NCI-H748 (cell line): ENCODE measurements at regions not wholly inside any gene's neighbourhood (a gene's known extent, or its start where the extent isn't known, plus 50 kb on each side); places are given as distances from the start of the nearest gene placed in this dataset.
"Not testable (repeated sequence)": the region's sequence is repeated elsewhere in the genome, so short reads cannot be mapped to it uniquely, and the experiment has no call there.

ENCODE experiments used
- DNase-seq: peaks from one replicate; lab custom pipeline; 2025; ENCODE audit not compliant: unreplicated experiment; lab: John Stamatoyannopoulos, UW

GRCh38 chr2:56934866-56935265 lies 751.1 kb downstream of the CCDC85A start:
- no peak for DNase-seq

- no peak for DNase-seq
Measured at GRCh38 chr2:56940054-56940453, 756.3 kb downstream of the CCDC85A start.

GRCh38 chr2:56952871-56953270 lies 769.1 kb downstream of the CCDC85A start:
- DNase-seq: no peak

DNA sequence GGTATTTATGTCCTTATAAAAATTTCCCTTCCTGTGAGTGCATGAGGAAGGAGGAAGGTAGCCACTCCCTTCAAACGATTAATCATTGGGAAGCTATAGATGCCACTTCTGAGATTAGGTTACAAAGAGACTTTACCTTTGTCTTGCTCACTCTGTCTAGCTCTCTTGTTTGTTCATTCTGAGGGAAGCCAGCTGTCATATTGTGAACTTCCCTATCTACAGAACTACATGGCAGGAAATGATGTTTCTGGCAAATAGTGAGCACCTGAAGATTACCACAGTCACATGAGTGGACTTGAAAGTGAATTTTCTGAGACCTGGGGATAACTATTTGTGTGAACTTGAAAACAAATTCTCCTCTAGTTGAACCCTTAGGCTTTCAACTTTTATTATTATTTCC lies 776.8 kb downstream of the CCDC85A start:
- DNase-seq: peak; percentile 9

GRCh38 chr2:56962673-56963072 lies 778.9 kb downstream of the CCDC85A start:
- no peak for DNase-seq

DNA sequence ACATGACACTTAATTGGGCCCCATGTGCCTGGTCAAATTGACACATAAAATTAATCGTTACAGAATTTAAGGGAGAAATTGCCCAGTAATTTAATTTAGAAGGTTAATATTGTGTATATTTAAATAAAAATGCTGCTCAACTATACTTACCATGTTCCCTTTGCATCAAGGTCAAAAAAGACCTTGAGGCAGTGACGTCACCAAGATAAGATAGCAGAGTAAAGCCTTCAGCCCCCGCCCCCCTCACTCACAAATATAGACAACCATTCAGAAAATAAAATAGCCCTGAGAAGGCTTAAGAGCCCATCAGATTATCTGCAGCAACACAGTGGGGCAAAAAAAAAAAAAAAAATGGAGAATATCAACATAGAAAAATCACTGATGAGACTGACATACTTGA lies 785.7 kb downstream of the CCDC85A start:
- no peak for DNase-seq

- DNase-seq: no peak
Measured at GRCh38 chr2:56971383-56971974, 787.7 kb downstream of the CCDC85A start.

GRCh38 chr2:56981554-56981953 lies 797.8 kb downstream of the CCDC85A start:
- no peak for DNase-seq

DNA sequence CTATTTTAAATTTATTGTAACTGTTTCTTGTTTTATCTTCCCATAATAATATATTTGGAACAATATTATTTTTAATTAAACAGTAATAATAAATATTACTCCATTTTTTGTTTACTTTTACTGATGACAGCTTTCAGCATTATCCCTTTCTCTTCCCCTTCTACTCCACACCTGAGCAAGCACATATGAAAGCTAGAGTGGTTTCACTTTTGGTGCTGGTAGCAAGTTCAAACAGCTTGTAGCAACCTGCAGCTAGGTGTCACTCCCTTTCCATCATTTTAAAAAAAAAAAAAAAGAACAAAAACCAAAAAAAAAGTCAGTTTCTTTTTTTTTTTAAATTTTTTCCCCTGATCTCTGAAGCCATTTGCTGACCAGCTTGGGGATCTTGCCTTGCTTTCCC lies 801.8 kb downstream of the CCDC85A start:
- no peak for DNase-seq

- no peak for DNase-seq
Measured at GRCh38 chr2:57022496-57022895, 838.7 kb downstream of the CCDC85A start.

GRCh38 chr2:57044931-57045635 lies 861.3 kb downstream of the CCDC85A start:
- DNase-seq: no peak

DNA sequence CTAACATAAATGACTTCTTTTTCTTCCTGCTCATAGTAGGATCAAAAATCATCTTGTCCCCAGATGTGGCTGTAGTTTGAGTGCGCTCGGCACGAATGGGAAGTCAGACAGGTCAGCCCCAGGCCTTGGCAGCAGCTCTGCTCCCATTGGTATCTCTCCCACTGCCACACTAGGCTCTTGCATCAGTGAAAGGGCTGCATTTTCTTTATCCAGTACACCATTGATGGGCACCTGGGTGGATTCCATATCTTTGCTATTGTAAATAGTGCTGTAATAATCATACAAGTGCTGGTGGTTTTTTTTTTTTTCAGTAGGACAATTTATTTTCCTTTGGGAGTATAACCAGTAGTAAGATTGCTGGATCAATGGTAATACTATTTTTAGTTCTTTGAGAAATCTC lies 865.5 kb downstream of the CCDC85A start:
- no peak for DNase-seq

DNA sequence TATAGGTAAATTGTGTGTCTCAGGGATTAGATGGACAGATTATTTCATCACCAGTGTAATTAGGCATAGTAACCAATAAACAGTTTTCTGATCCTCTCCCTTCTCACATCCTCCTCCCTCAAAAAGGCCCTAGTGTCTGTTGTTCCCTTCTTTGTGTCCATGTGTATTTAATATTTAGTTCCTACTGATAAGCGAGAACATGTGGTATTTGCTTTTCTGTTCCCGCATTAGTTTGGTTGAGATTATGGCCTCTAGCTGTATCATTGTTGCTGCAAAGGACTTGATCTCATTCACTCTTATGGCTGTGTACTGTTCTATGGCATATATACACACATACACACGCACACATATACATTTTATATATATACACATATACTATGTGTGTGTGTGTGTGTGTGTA lies 866.2 kb downstream of the CCDC85A start:
- no peak for DNase-seq

- not testable (repeated sequence) for DNase-seq
Measured at GRCh38 chr2:57066301-57066700, 882.5 kb downstream of the CCDC85A start.

DNA sequence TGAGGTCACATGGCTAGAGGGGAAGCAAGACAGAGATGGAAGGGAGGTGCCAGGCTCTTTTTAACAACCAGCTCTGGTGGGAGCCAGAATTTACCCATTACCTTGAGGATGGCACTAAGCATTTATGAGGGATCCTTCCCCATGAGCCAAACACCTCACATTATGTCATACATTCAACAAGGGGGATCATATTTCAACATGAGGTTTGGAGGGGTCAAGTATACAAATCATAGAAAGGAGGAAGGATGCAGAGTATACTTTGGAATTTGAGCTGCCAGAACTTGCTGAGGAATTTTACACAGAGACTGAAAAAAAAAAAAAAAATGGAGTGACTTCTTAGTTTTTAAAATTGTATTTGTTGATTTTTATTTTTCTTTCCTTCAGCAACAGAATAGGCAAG lies 891.4 kb downstream of the CCDC85A start:
- peak; percentile 7 for DNase-seq

- DNase-seq: no peak
Measured at GRCh38 chr2:57080035-57080434, 896.2 kb downstream of the CCDC85A start.

DNA sequence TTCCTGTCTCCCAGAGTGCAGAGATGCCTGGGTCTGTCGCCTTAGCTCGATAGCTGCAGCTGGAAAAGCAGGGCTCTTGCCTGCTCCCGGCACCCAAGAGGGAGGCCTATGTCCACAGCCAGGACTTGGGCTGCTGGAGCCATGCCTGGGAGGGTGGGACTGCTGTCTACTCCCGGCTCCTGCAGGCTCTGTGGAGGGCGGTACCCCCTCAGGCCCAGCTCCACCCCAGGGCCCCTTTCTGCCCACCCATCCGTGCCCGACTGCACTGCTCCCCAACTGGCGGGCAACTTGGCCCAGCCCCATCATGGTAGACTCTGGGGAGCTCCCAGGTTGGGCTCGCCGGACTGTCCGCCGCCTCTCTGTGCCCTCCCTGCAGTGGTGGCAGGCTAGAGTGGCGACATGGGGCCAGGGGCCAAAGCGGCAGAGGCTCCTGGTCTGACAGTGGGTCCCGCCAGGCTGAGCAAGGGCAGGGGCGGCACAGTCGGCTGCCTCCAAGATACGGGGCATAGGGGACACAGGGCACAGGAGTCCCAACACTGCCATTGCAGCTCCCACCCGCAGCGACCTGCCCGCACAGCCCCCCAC lies 901.0 kb downstream of the CCDC85A start:
- DNase-seq: no peak

DNA sequence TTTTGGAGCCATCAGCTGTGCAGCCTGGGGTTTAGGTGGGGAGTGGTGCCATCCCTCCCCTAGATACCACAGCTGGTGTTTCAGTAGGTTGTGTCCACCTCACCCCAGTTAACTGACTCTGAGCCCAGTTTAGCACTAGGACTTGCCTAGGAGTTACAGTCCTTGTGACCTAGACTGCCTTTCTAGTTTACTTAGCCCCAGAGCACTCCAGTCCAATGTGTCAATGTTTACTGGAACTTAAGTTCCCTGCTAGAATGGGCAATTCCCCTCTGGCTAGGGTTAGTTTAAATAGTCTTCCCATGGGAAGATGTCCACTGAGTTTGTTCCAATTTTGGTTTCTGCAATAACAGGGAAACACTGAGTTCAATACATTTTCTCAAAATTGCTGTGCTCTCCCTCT lies 909.2 kb downstream of the CCDC85A start:
- no peak for DNase-seq

DNA sequence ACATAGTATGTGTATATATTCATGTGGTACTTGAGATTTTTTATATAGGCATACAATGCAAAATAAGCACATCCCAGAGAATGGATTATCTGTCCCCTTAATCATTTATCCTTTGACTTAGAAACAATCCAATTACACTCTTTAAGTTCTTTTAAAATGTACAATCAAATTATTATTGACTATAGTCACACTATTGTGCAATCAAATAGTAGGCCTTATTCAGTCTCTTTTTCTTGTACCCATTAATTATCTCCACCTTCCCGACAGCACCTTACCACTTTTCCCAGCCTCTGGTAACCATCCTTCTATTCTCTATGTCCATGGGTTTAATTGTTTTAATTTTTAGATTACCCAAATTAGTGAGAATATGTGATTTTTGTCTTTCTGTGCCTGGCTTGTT lies 914.1 kb downstream of the CCDC85A start:
- DNase-seq: no peak

GRCh38 chr2:57100436-57100835 lies 916.6 kb downstream of the CCDC85A start:
- no peak for DNase-seq

DNA sequence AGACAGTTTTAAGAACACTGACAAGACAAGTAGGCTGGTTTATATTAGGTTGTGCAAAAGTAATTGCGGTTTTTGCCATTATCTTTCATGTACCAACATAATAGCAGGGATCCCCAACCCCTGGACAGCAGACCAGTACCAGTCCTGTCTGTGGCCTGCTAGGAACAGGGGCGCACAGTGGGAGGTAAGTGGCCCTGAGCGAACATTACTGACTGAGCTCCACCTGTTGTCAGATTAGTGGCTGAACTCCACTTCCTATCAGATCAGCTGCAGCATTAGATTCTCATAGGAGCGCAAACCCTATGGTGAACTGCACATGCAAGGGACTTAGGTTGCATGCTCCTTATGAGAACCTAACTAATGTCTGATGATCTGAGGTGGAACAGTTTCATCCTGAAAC lies 921.9 kb downstream of the CCDC85A start:
- no peak for DNase-seq

DNA sequence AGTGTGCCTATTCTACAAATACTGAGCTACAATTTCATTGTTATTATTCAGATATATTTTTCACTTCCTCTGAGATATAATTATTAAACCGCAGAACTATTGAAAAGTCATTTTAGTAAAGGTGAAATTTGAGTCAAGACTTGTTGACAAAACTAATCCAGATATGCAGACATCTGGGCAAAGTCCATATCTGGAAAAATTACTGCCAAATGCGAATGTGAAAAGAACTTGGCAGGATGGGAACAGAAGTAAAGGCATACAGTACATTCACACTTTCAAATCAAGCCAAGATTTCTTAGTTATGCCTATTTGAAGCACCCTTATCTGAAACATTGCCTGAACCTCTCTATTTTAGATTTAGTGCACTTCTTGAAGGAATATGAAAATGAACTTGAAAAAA lies 923.6 kb downstream of the CCDC85A start:
- no peak for DNase-seq

GRCh38 chr2:57111531-57111930 lies 927.7 kb downstream of the CCDC85A start:
- DNase-seq: no peak
